ENCODE measurements at regions not wholly inside any gene's neighbourhood (a gene's known extent, or its start where the extent isn't known, plus 50 kb on each side); places are given as distances from the start of the nearest gene placed in this dataset.

DNA sequence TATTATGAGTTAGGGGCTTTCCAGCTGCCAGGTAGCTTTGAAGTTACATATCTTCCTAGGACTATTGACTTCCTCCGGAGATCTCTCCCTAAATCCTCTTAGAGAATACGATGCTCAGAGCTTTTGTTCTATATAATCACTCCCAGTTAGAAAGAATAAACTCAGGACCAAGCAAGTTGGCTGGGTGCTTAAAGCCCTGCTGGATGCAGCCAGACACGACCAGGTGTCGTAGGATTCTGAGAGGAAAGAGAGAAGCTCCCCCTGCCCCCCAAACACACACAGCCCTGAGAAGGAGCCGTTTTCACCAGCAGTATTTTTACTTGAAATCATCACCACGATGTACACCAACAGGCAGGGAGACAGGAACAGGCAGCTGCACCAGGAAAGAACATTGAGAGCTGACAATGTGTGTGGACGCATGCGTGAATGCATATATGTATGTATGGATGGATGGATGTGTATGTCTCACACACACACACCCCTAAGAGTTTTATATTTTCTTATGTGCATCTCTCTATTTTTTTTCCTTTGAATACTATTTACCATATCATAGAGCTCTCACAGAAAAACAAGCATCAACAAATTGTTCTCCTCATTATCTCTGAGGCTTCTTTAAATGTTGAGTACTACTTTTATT lies 382.6 kb downstream of the EPHA4 start:
- TF ChIP-seq, protein P1, sequence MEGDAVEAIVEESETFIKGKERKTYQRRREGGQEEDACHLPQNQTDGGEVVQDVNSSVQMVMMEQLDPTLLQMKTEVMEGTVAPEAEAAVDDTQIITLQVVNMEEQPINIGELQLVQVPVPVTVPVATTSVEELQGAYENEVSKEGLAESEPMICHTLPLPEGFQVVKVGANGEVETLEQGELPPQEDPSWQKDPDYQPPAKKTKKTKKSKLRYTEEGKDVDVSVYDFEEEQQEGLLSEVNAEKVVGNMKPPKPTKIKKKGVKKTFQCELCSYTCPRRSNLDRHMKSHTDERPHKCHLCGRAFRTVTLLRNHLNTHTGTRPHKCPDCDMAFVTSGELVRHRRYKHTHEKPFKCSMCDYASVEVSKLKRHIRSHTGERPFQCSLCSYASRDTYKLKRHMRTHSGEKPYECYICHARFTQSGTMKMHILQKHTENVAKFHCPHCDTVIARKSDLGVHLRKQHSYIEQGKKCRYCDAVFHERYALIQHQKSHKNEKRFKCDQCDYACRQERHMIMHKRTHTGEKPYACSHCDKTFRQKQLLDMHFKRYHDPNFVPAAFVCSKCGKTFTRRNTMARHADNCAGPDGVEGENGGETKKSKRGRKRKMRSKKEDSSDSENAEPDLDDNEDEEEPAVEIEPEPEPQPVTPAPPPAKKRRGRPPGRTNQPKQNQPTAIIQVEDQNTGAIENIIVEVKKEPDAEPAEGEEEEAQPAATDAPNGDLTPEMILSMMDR (IDR thresholded peaks at IDR 0.05): no peak
- no peak for TF ChIP-seq POLR2A (IDR thresholded peaks at IDR 0.05)
